GM21390 (cell line): ENCODE measurements at regions not wholly inside any gene's neighbourhood (a gene's known extent, or its start where the extent isn't known, plus 50 kb on each side); places are given as distances from the start of the nearest gene placed in this dataset.

ENCODE experiments used
- ATAC-seq: cut with Tn5 transposase; IDR thresholded peaks from one replicate; pipeline ENCODE4 v1.9.1; 2021; ENCODE audit not compliant: unreplicated experiment

DNA sequence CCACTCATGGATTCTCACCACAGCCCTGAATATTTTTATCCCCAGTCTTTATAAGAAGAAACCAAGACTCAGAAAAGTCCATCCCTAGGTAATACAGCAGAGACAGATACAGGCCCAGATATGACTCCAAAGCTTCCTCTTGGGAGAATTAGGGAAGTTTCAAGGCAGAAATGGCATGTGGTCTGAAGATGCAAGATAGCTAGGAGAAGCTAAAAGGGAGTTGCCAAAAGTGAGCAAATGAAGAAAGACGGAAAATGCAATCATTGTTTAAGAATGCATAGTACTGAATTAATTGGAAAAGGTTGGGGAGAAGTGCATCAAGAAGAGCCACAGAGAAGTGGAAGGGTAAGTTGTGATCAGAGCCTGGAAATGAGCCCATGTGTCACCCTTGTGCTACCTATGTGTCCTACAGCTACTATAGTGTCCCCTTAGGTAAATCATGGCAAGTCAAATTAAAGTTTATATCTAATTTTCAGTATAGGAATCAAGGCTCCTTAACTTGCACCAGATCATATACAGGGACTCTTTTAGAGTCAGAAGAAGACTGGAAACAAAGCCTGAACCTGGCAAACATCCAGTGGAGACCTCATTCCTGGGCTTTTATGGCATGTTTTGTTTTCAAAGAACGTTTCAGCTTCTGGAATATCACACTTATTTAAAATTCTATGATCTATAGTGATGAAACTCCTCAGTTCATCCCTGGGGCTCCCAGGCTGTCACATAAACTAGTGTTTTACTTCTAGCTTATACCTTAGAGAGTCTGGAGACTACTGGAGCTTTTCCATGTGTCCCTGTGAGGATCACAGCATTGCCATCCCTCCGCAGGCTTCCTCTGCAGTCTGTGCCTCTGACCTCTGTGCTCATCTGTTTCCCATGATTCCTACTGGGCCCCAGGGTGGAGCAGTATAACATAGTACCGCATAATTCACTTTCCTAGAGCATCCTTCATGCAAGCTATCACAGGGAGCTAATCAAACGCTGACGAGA is 189.0 kb upstream of the CDKN3 start:
- no peak for ATAC-seq

DNA sequence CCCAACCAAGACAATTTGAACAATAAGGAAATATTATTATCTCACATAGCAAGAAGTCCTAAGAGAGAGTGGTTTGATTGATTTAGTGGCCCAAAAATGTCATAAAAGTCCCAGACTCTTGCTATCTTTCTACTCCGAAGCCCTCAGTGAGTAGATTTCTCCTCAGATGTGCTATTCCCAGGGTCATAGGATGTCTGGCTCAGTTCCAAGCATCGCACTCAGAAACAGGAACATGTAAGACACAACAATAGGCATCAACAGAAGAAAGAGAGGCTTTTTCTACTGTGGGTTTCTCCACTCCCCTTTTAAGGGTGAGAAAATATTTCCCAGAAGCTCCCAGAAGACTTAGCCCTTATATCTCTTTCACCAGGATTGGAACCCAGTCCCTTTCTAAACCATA is 188.1 kb upstream of the CDKN3 start:
- ATAC-seq = no peak

DNA sequence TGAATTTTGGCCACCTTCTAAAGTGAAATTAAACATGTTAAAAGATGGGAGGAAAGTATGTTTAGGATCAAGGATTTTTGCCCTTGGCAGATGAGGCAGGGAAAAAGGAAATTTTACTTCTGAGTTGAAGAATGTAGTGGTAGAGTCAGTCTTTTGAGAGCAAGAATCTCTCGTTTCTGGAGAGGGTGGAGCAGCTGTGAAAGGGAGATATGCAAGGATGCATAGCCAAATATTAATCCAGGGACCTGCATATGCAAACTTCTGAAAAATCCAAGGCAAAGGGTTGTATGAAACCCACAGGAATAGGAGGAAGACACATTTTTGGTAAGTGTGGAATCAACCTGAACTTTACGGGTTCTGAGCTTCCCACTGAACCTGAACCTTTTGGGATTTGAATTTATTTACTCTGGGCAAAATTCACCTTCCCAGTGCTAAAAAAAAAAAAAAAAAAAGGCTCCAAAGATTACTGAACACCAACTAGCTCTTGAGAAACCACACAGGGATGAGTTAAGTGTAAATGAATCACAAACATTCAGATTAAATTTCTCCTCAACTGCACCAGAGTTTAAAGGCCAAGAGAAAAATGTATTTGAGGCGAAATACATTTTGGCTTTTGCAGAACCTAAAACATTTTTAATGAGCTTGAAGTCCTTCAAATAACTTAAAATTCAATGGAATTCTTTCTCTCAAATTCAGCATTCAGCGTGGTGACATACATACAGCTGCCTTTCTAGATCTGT is 187.1 kb upstream of the CDKN3 start:
- ATAC-seq = no peak

DNA sequence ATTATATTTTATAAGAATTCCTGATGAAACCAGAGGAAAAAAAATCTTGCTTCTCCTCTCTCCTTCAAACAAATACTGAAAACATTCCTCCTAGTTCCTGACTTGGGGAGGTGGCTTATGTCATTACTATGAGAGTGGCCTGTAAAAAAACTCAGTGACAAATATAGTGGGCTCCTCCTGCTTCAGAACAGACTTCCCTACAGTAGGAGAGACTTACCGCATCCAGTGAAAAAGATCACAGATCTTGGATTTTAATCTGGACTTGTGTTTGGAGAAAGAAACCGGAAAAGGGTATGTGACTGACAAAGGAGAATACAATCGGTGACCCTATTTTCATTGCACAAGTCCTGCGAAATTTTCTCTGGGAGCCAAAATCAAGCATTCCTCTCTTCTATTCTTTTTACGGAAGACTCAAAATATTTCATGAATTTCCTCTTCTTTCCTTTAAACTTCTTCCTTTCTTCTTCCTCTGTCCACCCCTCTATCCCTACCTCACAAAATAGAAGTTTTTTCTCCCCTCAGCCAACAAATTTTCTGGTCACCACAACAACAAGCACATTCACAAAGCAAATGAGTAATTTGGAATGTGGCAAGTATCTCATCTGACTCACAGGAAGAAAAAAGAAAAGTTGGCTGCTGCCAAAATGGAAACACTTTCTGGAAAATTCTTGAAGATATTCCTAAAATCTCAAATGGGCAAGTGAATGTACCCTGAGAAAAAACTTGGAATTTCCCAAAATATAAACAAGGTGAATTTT is 185.1 kb upstream of the CDKN3 start:
- ATAC-seq = no peak

DNA sequence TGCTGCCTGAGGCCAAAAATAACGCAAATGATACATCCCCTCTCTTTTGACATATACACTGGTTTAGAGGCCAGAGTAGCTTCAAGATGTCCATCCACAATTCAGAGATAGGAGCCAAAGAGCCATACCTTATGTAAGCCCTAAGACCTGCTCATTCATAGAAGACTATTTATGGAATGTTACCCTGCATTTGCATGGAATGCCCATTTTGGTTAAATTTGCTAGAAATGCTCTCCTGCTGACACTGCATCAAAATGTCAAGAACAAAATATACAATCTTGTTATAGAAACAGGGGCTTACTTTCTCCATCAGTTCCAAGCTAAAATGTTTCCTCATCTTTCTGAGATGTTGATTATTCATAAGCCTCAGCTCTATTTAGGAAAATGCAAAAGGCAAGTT is 183.3 kb upstream of the CDKN3 start:
- ATAC-seq = no peak

DNA sequence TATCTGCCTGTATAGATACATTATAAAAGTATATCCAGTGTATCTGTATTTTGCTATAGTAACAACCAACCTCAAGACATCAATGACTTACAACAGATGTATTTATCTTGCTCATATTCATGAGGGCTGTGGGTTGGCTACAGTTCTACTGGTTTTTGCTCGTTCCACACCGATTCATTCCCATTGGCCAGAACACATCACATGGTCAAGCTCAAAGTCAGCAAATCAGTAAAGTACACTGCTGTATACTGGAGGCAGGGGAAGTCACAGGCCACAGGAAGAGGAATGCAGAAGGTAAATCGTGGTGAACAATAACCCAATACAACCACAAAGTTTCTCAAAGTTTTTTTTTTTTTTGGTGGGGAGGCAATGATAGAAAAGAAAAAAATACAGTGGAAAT is 180.0 kb upstream of the CDKN3 start:
- no peak for ATAC-seq

DNA sequence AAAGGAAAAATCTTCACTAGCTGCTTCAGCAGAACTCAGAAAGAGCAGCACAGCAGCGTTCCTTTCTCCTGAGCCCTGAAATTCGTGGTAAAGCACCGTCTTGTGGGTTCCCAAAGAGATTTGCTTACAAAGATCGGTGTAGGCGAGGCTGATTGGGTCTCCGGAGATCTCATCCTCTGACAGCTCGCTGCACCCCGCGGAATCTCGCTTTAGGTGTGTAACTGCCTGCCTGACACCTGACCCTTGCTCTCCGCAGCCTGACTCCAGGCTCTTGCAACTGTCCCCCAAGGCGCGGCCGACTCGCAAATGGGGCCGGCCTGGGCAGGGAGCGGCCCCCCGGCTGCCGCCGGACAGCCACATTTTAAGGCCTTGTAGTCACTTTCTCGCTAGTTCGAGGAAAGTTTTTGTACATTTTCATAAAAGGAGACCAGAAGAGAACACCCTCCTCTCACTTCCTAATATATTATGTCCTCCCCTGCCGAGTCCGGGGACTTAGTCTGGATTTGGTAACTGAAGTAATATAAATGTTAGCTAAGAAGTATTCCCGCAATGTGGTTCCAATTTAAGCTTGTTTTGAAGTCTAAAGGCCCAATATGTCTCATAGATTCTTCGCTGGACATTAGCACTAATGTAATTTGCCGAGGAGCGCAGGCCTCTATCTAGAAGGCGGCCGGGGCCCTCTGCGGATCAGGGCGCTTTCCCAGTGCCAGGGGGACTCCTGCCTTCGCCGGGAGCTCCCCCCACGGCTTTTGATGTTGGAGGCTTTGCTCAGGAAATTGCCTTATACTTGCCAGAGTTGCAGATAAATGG is 177.3 kb upstream of the CDKN3 start:
- ATAC-seq = no peak

DNA sequence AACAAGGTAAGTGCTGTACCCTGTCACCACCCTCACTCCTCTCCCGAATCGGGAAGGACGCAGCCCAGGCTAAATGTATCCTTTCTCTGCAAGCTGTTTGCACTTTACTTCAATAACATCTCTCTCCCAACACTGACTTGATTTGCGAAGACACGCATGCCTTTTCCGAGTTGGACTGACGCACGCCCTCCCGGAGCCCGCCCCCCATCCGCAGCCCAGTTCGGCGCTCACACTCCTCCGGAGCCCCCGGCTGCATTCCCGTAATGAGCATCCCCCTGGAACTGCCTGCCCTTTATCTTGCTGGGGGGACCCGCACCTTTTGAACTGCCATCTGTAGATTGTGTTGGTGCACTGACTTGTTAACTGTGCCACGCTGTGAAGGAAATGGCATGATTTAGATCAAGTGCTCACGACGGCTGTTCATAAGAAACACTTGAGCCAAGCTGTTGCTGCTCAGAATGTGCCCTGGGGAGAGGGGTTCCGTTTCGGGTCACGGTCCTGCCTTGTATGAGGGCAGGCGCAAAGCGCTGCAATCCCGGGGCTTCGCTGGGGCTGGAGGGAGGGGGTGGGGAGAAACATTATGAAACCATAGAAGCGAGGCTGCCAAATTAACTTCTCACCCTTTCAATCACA is 176.6 kb upstream of the CDKN3 start:
- no peak for ATAC-seq

DNA sequence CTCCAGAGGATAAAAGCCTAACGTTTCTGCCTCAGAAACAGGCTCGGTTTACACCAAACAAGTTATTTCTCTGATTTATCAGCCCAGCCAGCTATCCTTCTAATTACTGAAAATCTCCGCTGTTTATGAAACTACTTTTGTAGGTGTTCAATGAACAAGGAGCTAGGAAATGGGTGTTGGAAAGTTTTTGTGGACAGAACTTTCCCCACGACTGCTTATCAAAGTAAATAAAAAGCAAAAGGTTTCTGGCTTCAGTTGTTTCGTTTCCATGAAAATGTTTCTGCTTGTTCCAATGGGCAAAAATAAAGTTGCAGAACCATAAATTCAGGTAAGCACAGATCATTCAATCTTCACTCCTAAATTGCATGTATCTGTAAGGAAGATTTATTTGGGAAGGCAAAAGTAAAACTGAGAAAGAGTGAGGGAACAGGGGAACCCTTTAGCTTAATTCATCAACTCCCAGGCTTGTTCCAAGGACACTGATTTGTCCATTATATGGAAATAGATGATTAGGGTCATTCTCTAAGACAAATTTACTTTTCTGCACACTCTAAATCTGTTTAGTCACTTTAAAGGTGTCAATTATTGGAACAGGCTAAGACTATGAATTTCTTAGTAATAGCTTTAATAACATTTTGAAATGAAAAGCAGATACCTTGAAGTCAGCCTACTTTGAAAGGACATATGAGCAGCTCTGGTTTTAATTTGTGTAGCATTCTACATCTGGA is 175.9 kb upstream of the CDKN3 start:
- no peak for ATAC-seq

DNA sequence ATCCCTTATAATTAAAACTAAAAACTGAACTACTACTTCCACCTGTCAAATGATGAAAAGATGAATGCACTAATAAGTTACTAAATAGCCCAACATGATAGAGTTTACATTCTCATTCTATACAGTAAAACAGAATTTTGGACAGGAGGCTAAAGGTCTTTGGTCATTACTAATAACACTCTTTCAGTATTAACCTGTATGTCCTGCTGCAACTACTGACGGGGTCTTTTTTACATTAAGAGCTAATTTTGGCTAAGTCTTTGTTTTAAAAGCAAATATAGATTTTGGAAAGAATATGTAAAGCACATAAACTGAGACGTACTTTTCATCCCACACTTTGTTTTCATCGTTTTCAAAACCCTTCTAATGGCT is 175.4 kb upstream of the CDKN3 start:
- ATAC-seq = no peak

DNA sequence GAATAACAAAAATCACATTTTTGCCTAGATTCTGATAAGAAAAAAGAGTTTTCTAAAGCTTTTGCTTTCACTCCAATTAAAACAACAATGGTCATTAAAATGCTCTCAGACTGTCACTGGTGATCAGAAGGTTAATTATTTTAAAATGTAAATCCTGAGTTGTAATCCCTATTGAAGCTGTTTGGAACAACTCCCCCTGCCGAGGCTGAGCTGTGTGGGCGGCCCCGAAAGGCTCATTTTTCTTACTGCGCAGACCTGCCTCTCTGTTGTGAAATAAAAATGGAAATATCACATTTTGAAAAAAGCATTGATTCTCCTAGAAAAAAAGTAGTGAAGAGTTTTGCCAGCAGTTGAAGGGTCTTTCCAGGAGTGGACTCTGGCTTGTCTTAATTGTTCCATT is 174.8 kb upstream of the CDKN3 start:
- ATAC-seq = no peak

DNA sequence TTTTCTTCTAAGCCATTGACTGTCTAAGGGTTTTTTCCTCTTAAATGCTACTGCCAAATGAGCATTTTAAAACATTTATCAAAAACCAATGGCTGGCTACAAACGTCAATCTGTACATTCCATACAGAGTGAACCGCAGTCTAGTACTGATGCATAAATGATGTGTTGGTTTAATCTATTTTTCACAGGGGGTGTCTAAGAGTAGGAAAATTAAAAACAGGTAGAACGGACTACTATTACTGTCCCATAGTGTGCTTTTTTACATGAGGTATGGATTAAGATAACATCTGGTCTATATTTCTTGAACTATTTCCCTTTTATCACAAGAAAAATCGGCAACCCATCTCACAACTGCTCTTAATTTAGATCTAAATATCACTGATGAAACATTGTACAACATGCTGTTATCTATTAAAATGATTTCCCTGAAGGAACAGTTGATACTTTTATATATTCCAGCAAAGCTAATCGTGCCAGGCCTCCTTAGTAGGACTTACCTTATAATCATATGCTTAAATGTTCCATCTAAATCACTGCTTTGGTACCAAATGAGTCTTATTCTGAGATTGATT is 172.9 kb upstream of the CDKN3 start:
- ATAC-seq = no peak

DNA sequence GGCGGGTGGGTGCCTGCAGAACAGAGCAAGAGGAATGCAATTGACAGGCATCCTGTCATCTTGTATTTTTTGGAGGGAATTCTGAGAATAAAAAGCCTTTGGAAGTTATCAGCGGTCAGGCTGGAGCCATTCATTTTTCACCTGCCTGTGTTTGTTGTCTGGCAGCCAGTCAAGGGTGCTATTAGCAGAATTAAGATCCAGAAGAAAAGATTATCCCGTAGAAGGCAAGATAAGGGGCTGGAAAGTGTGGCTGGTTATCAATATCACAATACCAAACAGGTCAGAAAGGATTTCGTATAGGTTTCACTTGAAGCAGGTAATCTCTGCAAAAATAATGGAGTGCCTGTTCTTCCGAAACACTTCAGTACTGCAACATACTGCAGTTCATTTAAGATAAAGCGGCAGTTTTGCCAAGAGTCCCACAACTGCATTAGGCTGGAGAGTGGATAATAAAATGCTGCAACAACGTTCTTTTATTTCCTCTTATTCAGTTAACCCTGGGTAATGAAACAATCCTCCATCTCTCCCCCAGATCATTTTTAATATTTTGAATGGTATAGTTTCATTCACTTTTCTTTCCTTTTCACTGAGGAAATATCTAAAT is 171.2 kb upstream of the CDKN3 start:
- ATAC-seq = no peak

DNA sequence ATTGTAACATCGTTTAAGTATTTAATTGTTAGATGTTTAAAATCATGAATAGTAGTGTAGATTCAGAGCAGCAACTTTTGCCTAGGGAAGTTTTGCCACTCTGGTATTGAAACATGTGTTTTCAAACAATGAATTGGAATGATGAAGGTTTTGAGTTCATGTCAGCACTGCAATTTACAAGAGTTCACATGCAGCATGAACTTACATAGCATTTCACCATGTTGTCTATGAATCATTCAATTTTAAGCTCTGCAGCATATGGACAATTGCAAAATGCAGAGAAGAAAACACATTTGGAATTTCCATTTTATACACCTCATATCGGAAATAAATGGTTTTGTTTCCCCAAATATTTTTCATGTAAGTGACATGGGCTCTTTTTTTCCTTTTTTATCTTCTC is 170.7 kb upstream of the CDKN3 start:
- ATAC-seq = no peak

DNA sequence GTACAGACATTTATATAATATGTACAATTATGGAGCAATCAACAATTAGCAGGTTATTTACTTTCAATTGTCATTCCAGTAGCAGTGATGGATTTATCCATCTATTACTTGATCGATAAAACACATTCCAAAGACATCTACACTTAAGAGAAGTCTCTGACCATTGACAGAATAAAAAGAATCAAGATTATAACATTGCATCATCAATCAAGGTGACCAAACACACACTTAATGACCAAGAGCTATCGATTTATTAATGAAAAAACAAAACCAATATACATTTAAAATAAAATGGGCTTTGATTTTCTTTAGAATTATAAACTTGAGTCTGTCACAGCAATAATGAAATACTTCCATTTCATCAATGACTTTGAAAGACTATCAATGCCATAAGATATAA is 170.2 kb upstream of the CDKN3 start:
- ATAC-seq = no peak

DNA sequence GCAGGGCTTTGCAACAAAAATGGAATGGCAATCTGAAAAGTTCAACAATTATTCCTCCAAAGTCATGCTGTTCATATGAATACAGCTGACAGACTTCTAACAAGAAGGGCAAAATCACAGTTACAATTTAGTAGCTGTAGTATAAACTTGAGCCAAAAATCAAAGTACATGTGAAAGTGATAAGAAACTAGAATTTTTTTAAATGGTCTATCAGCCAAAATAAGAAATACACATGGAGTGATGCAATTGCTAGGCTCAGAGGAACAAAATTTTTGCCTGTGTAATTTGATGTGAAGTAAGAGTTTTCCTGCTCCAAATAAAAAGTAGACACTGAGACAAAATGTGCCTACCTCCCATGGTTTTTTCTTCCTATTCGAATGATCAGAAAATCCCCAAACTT is 167.7 kb upstream of the CDKN3 start:
- no peak for ATAC-seq

DNA sequence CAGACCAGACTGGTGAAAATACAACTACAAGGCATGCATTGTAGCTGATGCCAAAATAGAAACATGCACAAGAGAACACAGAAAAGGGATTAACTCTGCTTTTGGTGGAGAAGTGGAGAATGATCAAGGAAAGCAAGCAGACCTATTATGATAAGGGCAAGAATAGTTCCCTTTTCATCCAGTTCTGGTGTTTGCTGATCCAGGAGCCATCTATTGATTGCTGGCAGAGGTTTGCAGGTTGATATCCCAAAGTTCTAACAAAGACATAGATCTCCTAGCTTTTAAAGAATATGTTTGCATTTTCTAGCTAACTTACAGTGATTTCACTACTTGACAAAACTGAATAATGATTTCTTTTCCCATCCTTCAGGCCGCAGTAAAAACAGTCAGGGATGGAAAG is 166.2 kb upstream of the CDKN3 start:
- no peak for ATAC-seq

DNA sequence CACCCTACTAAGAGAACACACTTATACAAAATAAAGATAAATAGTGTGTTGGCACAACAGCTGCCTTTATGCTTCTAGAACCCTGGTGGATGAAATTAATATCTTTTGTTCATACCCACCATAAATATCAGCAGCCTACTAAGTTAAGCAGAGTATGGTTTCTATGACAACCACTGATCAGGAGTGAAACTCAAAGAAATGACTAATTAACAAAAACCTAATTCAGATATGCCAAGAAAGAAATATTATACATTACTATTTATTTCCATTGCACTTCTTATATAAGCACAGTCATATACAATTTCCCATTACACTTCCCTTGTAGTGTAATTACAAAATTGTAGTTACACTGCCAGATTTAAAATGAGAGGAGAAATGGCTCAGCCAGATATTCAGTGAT is 164.1 kb upstream of the CDKN3 start:
- ATAC-seq = no peak

DNA sequence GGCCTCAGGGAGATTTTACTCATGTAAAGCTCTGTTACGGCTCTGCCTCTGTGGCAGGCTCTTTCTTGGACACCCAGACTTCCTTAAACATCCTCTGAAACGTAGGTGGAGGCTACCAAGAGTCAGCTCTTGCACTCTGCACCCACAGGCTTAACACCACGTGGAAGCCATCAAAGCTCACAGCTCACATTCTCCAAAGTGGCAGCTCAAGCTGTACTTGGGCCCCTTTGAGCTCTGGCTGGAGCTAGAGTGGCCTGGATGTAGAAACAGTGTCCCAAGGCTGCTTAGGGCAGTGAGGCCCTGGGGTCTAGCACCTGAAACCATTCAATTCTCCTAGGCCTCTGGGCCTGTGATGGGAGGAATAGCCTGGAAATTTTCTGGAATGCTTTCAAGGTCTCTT is 155.3 kb upstream of the CDKN3 start:
- ATAC-seq = no peak
